Testis (tissue), 2 donors: ENCODE measurements at regions not wholly inside any gene's neighbourhood (a gene's known extent, or its start where the extent isn't known, plus 50 kb on each side); places are given as distances from the start of the nearest gene placed in this dataset.

Experiments used
- DNase-seq: peaks from one replicate; pipeline ENCODE4 v3.0.0-alpha.2; 2019
- H3K27ac ChIP-seq, 2 donors: fragments of 200-600 bp; sonication (generic); one replicate each; pipeline ENCODE4 v1.5.1; 2019
- H3K27me3 ChIP-seq: fragments of 200-600 bp; sonication (generic); one replicate; pipeline ENCODE4 v1.5.1; 2019
- H3K36me3 ChIP-seq: fragments of 200-600 bp; sonication (generic); one replicate; pipeline ENCODE4 v1.5.1; 2017; ENCODE audit warnings: low read depth; ENCODE audit errors: missing control alignments
- H3K4me1 ChIP-seq: fragments of 200-600 bp; sonication (generic); one replicate; pipeline ENCODE4 v1.5.1; 2019
- H3K4me3 ChIP-seq, 2 donors: fragments of 200-600 bp; sonication (generic); one replicate each; pipeline ENCODE4 v1.5.1; 2017 to 2019
- H3K9me3 ChIP-seq: fragments of 200-600 bp; sonication (generic); one replicate; pipeline ENCODE4 v1.5.1; 2017
- CTCF ChIP-seq, 3 experiments: fragments of 450-650 bp in 2 of 3; fragments of 200-600 bp in 1 of 3; sonication (generic) in 1 of 3; IDR thresholded peaks; one replicate each; pipeline ENCODE4 v1.5.1; 2016 to 2019; ENCODE audit warnings: antibody characterized with exemption in 3 of 3, mild to moderate bottlenecking in 2 of 3, moderate library complexity in 1 of 3
- POLR2A ChIP-seq: fragments of 450-650 bp; IDR thresholded peaks from one replicate; pipeline ENCODE4 v1.6.1; 2017; ENCODE audit warnings: antibody characterized with exemption, mild to moderate bottlenecking, moderate library complexity
- WGBS, 2 donors: methylation state at CpG; one replicate each; pipeline ENCODE4 v1.1.5; 2018; 5-methylcytosine and 5-hydroxymethylcytosine counted together
- intact Hi-C: fragments of 100-400 bp; cut with DNase I; formaldehyde crosslinking; loops from one replicate; pipeline ENCODE4 v1.15.1; 2023; ENCODE audit warnings: low total_unique reads

GRCh38 chr9:134550584-134550983 is 91.0 kb upstream of the COL5A1 start:
- Histone ChIP-seq H3K9me3 (no peaks in the 10 kb centered on the region), H3K4me3 (no peak overlapping the region), H3K4me1 (peaks cover 5% of the 10 kb centered on the region), H3K27me3 (no peaks in the 10 kb centered on the region), H3K36me3 (no peaks in the 10 kb centered on the region), H3K27ac (no peak overlapping the region)
- intact Hi-C loops: no loop called here
- TF ChIP-seq CTCF (IDR thresholded peaks at IDR 0.05) (no peak), POLR2A (no peak)
- no peak for DNase-seq
- 84 to 94% methylated on average over 10 of the region's 10 CpGs for WGBS, 2 donors

GRCh38 chr9:134551176-134551575 is 90.4 kb upstream of the COL5A1 start:
- intact Hi-C loops: no loop called here
- H3K36me3 ChIP-seq: no peaks in the 10 kb centered on the region
- DNase-seq: no peak

GRCh38 chr9:134551644-134552348 is 89.8 kb upstream of the COL5A1 start:
- H3K27me3 ChIP-seq: no peaks in the 10 kb centered on the region
- no peak for TF ChIP-seq CTCF (IDR thresholded peaks at IDR 0.05)
- no peak for TF ChIP-seq POLR2A
- H3K4me1 ChIP-seq: no peaks in the 10 kb centered on the region
- no peak overlapping the region for H3K27ac ChIP-seq
- intact Hi-C loops: no loop called here
- no peaks in the 10 kb centered on the region for H3K36me3 ChIP-seq
- 61 to 66% methylated on average over 22 to 24 of the region's 24 CpGs for WGBS, 2 donors
- H3K4me3 ChIP-seq: no peak overlapping the region
- DNase-seq: no peak
- no peaks in the 10 kb centered on the region for H3K9me3 ChIP-seq

More at GRCh38 chr9:134551176-134551575, 90.4 kb upstream of the COL5A1 start:
- whole genome bisulfite sequencing, 2 donors: 83 to 87% methylated on average over 13 to 23 of the region's 23 CpGs
- TF ChIP-seq CTCF (IDR thresholded peaks at IDR 0.05) (no peak), POLR2A (no peak)
- H3K9me3 ChIP-seq: no peaks in the 10 kb centered on the region
- H3K27ac ChIP-seq: no peak overlapping the region
- no peaks in the 10 kb centered on the region for H3K27me3 ChIP-seq
- H3K4me3 ChIP-seq: no peak overlapping the region
- peaks cover 2% of the 10 kb centered on the region for H3K4me1 ChIP-seq

- Histone ChIP-seq H3K4me1 (no peaks in the 10 kb centered on the region), H3K27me3 (no peaks in the 10 kb centered on the region), H3K27ac (no peak overlapping the region), H3K4me3 (no peak overlapping the region), H3K36me3 (no peaks in the 10 kb centered on the region), H3K9me3 (no peaks in the 10 kb centered on the region)
- WGBS, 2 donors: 77 to 85% methylated on average over 8 of the region's 9 CpGs
- intact Hi-C loops: no loop called here
- DNase-seq: no peak
- TF ChIP-seq CTCF (IDR thresholded peaks at IDR 0.05): no peak
- no peak for TF ChIP-seq POLR2A
Observed at GRCh38 chr9:134552349-134552990, 89.1 kb upstream of the COL5A1 start.
